Spinal cord (tissue), 9 donors: ENCODE measurements at regions not wholly inside any gene's neighbourhood (a gene's known extent, or its start where the extent isn't known, plus 50 kb on each side); places are given as distances from the start of the nearest gene placed in this dataset.
"Not testable (repeated sequence)": the region's sequence is repeated elsewhere in the genome, so short reads cannot be mapped to it uniquely, and the experiment has no call there.

ENCODE experiments used
- DNase-seq, 6 donors: peaks; one replicate each; pipeline versions ENCODE4 v3.0.0 to v3.0.0-alpha.2; 2013 to 2015; ENCODE audit warnings: low spot score in 6 of 6, low read depth in 4 of 6
- H3K27ac ChIP-seq: one replicate; pipeline ENCODE4 v1.5.1; 2013; ENCODE audit warnings: low read depth, low read length, control low read depth
- H3K27me3 ChIP-seq: one replicate; pipeline ENCODE4 v1.6.1; 2013; ENCODE audit warnings: low read length; ENCODE audit not compliant: control insufficient read depth, insufficient read depth
- H3K36me3 ChIP-seq: one replicate; pipeline ENCODE4 v1.6.1; 2013; ENCODE audit warnings: low read length; ENCODE audit not compliant: control insufficient read depth, insufficient read depth
- H3K4me1 ChIP-seq: one replicate; pipeline ENCODE4 v1.6.1; 2013; ENCODE audit warnings: low read length; ENCODE audit not compliant: control insufficient read depth, insufficient read depth
- H3K4me3 ChIP-seq: one replicate; pipeline ENCODE4 v1.5.1; 2013; ENCODE audit warnings: low read depth, low read length, control low read depth
- H3K9me3 ChIP-seq: one replicate; pipeline ENCODE4 v1.6.1; 2013; ENCODE audit warnings: low read length; ENCODE audit not compliant: control insufficient read depth, insufficient read depth
- whole genome bisulfite sequencing: methylation state at CpG from one replicate; pipeline ENCODE4 v1.1.5; 2013; ENCODE audit warnings: missing lambda C conversion rate; ENCODE audit not compliant: insufficient coverage; 5-methylcytosine and 5-hydroxymethylcytosine counted together
- donor health status: healthy.

- Histone ChIP-seq H3K4me1 (peaks cover 12% of the 10 kb centered on the region), H3K4me3 (peak overlapping the region; percentile 35), H3K9me3 (no peaks in the 10 kb centered on the region), H3K27me3 (peaks cover 23% of the 10 kb centered on the region), H3K27ac (no peak overlapping the region), H3K36me3 (no peaks in the 10 kb centered on the region)
- 16% methylated on average over 37 of the region's 44 CpGs for WGBS
- peak in 3 of 6 donors; percentile 9 to 58 (median 27) for DNase-seq
Measured at GRCh38 chr1:161439280-161440232, 65.7 kb upstream of the FCGR2A start.

- 88% methylated on average over 5 of the region's 5 CpGs for WGBS
- not testable (repeated sequence) for H3K4me3 ChIP-seq, H3K9me3 ChIP-seq, H3K27ac ChIP-seq, H3K4me1 ChIP-seq, H3K36me3 ChIP-seq, DNase-seq
- H3K27me3 ChIP-seq, result peaks cover 34% of the 10 kb centered on the region
Measured at GRCh38 chr1:161433191-161433590, 65.5 kb upstream of the CFAP126 start.

- Histone ChIP-seq H3K4me1 (peaks cover 3% of the 10 kb centered on the region), H3K27me3 (peaks cover 41% of the 10 kb centered on the region), H3K27ac (no peak overlapping the region), H3K4me3 (no peak overlapping the region), H3K9me3 (no peaks in the 10 kb centered on the region), H3K36me3 (no peaks in the 10 kb centered on the region)
- no peak for DNase-seq
- WGBS, result no CpG with 5 or more reads among the region's 2 CpGs
Measured at GRCh38 chr1:161432091-161432490, 64.4 kb upstream of the CFAP126 start.

GRCh38 chr1:161427733-161428516 is 60.2 kb upstream of the CFAP126 start:
- peaks cover 3% of the 10 kb centered on the region for H3K4me1 ChIP-seq
- H3K27me3 ChIP-seq, result peaks cover 36% of the 10 kb centered on the region
- H3K9me3 ChIP-seq, result no peaks in the 10 kb centered on the region
- no peak overlapping the region for H3K27ac ChIP-seq
- WGBS, result 5% methylated on average over 4 of the region's 18 CpGs
- no peaks in the 10 kb centered on the region for H3K36me3 ChIP-seq
- peak overlapping the region; percentile 38 for H3K4me3 ChIP-seq
- DNase-seq, result peak in 2 of 6 donors; percentile 54 to 72

GRCh38 chr1:161422914-161423313 is 55.2 kb upstream of the CFAP126 start:
- 84% methylated on average over 9 of the region's 33 CpGs for WGBS
- H3K27ac ChIP-seq, H3K4me3 ChIP-seq, H3K36me3 ChIP-seq, DNase-seq, H3K9me3 ChIP-seq, H3K4me1 ChIP-seq: not testable (repeated sequence)
- H3K27me3 ChIP-seq, result peaks cover 23% of the 10 kb centered on the region

- no peak for DNase-seq
- Histone ChIP-seq H3K4me3 (no peak overlapping the region), H3K36me3 (no peaks in the 10 kb centered on the region), H3K27me3 (peaks cover 14% of the 10 kb centered on the region), H3K4me1 (no peaks in the 10 kb centered on the region), H3K9me3 (no peaks in the 10 kb centered on the region), H3K27ac (no peak overlapping the region)
- no CpG with 5 or more reads among the region's 9 CpGs for WGBS
Measured at GRCh38 chr1:161421456-161421855, 53.8 kb upstream of the CFAP126 start.

- Histone ChIP-seq H3K36me3 (no peaks in the 10 kb centered on the region), H3K4me3 (peak overlapping the region; percentile 5), H3K4me1 (no peaks in the 10 kb centered on the region), H3K27me3 (peaks cover 12% of the 10 kb centered on the region), H3K27ac (no peak overlapping the region), H3K9me3 (no peaks in the 10 kb centered on the region)
- 32% methylated on average over 10 of the region's 24 CpGs for WGBS
- DNase-seq, result peak in 2 of 6 donors; percentile 25 to 54
Measured at GRCh38 chr1:161420763-161421455, 53.2 kb upstream of the CFAP126 start.

GRCh38 chr1:161417536-161417935 is 49.9 kb upstream of the CFAP126 start:
- DNase-seq, H3K9me3 ChIP-seq, H3K27ac ChIP-seq, H3K4me3 ChIP-seq, H3K36me3 ChIP-seq, H3K4me1 ChIP-seq: not testable (repeated sequence)
- WGBS, result no CpG with 5 or more reads among the region's 4 CpGs
- H3K27me3 ChIP-seq, result peaks cover 12% of the 10 kb centered on the region
